PC-9 (cell line): ENCODE measurements at regions not wholly inside any gene's neighbourhood (a gene's known extent, or its start where the extent isn't known, plus 50 kb on each side); places are given as distances from the start of the nearest gene placed in this dataset.

Experiments used
- BruUV-seq: library from RNA; stranded (reverse); fragments of 400-500 nt; replicated peaks from 2 replicates; lab custom pipeline; 2021; lab: Mats Ljungman, UMichigan
- CTCF ChIA-PET: fragments of 300-600 bp; sonication (Branson Sonifier 250); formaldehyde crosslinking; loops from one replicate; lab custom pipeline; 2022; ENCODE audit warnings: antibody characterized with exemption; lab: Charles Lee
- POLR2A ChIA-PET: fragments of 300-600 bp; sonication (Branson Sonifier 250); formaldehyde crosslinking; loops from one replicate; lab custom pipeline; 2022; ENCODE audit warnings: antibody characterized with exemption; ENCODE audit not compliant: unreplicated experiment; lab: Charles Lee
- DNase-seq, 2 experiments: peaks; one replicate each; pipeline versions ENCODE4 v3.0.0 to v3.0.0-alpha.2; 2015 to 2022; ENCODE audit warnings: mixed read lengths in 1 of 2
- H2AFZ ChIP-seq: fragments of 200-600 bp; sonication (generic); 2 replicates; pipeline ENCODE4 v1.8.1; 2017; ENCODE audit warnings: antibody characterized with exemption
- H3F3A ChIP-seq: fragments of 200-600 bp; sonication (generic); 2 replicates; pipeline ENCODE4 v1.8.1; 2017; ENCODE audit warnings: antibody characterized with exemption, mild to moderate bottlenecking, low read depth; ENCODE audit not compliant: insufficient read depth
- H3K27ac ChIP-seq: fragments of 200-600 bp; sonication (generic); 2 replicates; pipeline ENCODE4 v1.6.1; 2016; ENCODE audit warnings: mixed run types
- H3K27me3 ChIP-seq: fragments of 200-600 bp; sonication (generic); 2 replicates; pipeline ENCODE4 v1.6.1; 2016; ENCODE audit warnings: low read depth, mixed run types; ENCODE audit not compliant: insufficient read depth
- H3K36me3 ChIP-seq: fragments of 200-600 bp; sonication (generic); 2 replicates; pipeline ENCODE4 v1.6.1; 2016; ENCODE audit warnings: low read depth, mixed run types
- H3K4me1 ChIP-seq: fragments of 200-600 bp; sonication (generic); replicated peaks from 2 replicates; pipeline ENCODE4 v1.6.1; 2016; ENCODE audit warnings: mixed run types; ENCODE audit not compliant: insufficient read depth
- H3K4me2 ChIP-seq: fragments of 200-600 bp; sonication (generic); 2 replicates; pipeline ENCODE4 v1.6.1; 2017; ENCODE audit warnings: mixed run types
- H3K4me3 ChIP-seq: fragments of 200-600 bp; sonication (generic); 2 replicates; pipeline ENCODE4 v1.6.1; 2016; ENCODE audit warnings: mixed run types
- H3K79me2 ChIP-seq: fragments of 200-600 bp; sonication (generic); 2 replicates; pipeline ENCODE4 v1.6.1; 2017; ENCODE audit warnings: low read depth, mixed run types
- H3K9me2 ChIP-seq: fragments of 200-600 bp; sonication (generic); 2 replicates; pipeline ENCODE4 v1.8.1; 2017; ENCODE audit warnings: mild to moderate bottlenecking; ENCODE audit not compliant: insufficient read depth
- H3K9me3 ChIP-seq: fragments of 200-600 bp; sonication (generic); 2 replicates; pipeline ENCODE4 v1.8.1; 2016; ENCODE audit warnings: low read depth; ENCODE audit not compliant: insufficient read depth
- H4K20me1 ChIP-seq: fragments of 200-600 bp; sonication (generic); 2 replicates; pipeline ENCODE4 v1.8.1; 2017; ENCODE audit not compliant: insufficient read depth
- CTCF ChIP-seq: fragments of 200-600 bp; sonication (generic); conservative IDR thresholded peaks from 2 replicates; pipeline ENCODE4 v1.6.1; 2017; ENCODE audit warnings: mixed run types, antibody characterized with exemption, mild to moderate bottlenecking, moderate library complexity
- EZH2 ChIP-seq: fragments of 200-600 bp; sonication (generic); IDR thresholded peaks from 2 replicates; pipeline ENCODE4 v1.8.0; 2017; ENCODE audit warnings: antibody characterized with exemption, low read depth
- intact Hi-C: fragments of 100-400 bp; cut with micrococcal nuclease; formaldehyde crosslinking; loops from one replicate; pipeline ENCODE4 v1.10.0; 2022; ENCODE audit not compliant: unreplicated experiment

- no peak overlapping the region for H2AFZ ChIP-seq
- no peak overlapping the region for H3K4me2 ChIP-seq
- TF ChIP-seq CTCF, result no peak
- TF ChIP-seq EZH2, result no peak
- H3K4me3 ChIP-seq, result no peak overlapping the region
- BruUV-seq, result no TSS peak
- H3K27me3 ChIP-seq, result peaks cover 60% of the 10 kb centered on the region
- CTCF ChIA-PET, result no interaction called here
- no peaks in the 10 kb centered on the region for H3K79me2 ChIP-seq
- DNase-seq, result no peak
- no peaks in the 10 kb centered on the region for H3K4me1 ChIP-seq
- no peaks in the 10 kb centered on the region for H3K36me3 ChIP-seq
- no peaks in the 10 kb centered on the region for H3K9me2 ChIP-seq
- intact Hi-C loops, result no loop called here
- H3K27ac ChIP-seq, result no peak overlapping the region
- H4K20me1 ChIP-seq, result no peaks in the 10 kb centered on the region
- POLR2A ChIA-PET, result no interaction called here
- no peaks in the 10 kb centered on the region for H3F3A ChIP-seq
- H3K9me3 ChIP-seq, result no peaks in the 10 kb centered on the region
Observed at GRCh38 chr1:30256911-30257310, 466.5 kb downstream of the MATN1 start.

DNA sequence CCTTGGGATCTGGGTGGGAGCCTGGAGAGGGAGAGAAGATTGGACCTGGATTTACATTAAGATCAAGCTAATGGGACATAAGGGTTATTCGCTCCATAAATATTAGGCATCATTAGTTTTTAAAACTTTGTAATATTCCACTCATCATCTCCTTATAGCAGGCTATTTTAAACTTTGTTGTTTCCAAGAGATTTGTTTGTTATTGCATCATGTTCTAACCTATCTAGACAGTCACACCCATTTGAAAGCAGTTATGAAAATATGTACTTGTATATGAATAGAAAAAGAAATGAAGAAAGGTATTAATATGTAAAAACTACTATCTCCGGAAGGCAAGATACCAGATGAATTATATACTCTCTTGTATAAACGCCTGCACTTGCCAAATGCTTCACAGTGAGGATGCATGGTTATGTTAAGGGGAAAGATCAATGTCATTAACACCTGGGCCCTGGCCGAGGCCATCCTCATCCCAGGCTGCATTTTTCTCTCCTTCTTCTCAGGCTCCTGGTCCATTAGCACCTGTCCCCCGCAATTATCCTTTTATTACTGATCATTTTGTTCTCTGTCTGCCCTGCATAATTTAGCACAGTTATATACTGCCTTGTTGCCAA is 468.2 kb downstream of the MATN1 start:
- Histone ChIP-seq H3K4me3 (no peak overlapping the region), H2AFZ (no peak overlapping the region), H3K79me2 (no peaks in the 10 kb centered on the region), H3K4me1 (no peaks in the 10 kb centered on the region), H3K36me3 (no peaks in the 10 kb centered on the region), H4K20me1 (no peaks in the 10 kb centered on the region), H3K27ac (no peak overlapping the region), H3K9me3 (no peaks in the 10 kb centered on the region), H3K4me2 (no peak overlapping the region), H3F3A (no peaks in the 10 kb centered on the region), H3K27me3 (peaks cover 55% of the 10 kb centered on the region), H3K9me2 (no peaks in the 10 kb centered on the region)
- intact Hi-C loops, result no loop called here
- TF ChIP-seq CTCF, result no peak
- no peak for TF ChIP-seq EZH2
- ChIA-PET CTCF (no interaction called here), POLR2A (no interaction called here)
- DNase-seq, result no peak
- no TSS peak for BruUV-seq

DNA sequence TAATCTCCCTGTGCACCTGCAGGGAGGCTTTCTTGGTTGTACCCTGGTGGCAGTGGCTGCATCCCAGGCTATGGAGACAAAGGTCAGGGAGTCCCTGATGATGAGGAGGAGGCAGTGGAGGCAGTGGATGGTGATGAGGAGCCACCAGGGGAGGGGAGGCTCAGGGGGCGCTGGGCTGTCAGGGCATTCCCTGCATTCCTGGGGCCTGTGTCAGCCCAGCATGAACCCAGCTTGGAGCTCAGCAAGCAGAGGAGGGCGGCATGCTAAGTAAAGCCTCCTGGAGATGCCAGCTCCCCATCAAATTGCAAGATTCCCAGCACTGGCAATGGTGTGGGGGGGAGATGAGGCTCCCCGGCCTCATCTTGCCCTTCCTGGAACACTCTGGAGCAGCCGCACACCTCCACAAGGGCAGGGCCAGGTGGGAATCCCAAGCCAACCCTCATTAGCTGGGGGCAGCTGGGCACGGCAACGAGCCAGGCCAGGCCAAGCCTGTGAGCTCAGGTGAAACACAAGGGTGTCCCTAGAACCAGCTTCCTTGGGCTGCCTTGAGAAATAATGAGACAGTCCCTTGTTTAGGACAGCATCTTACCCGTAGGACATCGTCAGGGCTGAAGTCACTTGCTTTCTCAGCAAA is 469.5 kb downstream of the MATN1 start:
- H3F3A ChIP-seq, result no peaks in the 10 kb centered on the region
- no peaks in the 10 kb centered on the region for H3K9me2 ChIP-seq
- no peak overlapping the region for H2AFZ ChIP-seq
- ChIA-PET CTCF (no interaction called here), POLR2A (no interaction called here)
- BruUV-seq, result no TSS peak
- no peak overlapping the region for H3K4me2 ChIP-seq
- peaks cover 52% of the 10 kb centered on the region for H3K27me3 ChIP-seq
- H3K79me2 ChIP-seq, result no peaks in the 10 kb centered on the region
- no peaks in the 10 kb centered on the region for H3K4me1 ChIP-seq
- intact Hi-C loops, result no loop called here
- no peak overlapping the region for H3K4me3 ChIP-seq
- no peaks in the 10 kb centered on the region for H4K20me1 ChIP-seq
- no peak for DNase-seq
- H3K36me3 ChIP-seq, result no peaks in the 10 kb centered on the region
- H3K27ac ChIP-seq, result no peak overlapping the region
- H3K9me3 ChIP-seq, result no peaks in the 10 kb centered on the region
- TF ChIP-seq EZH2 (no peak), CTCF (no peak)
